ENCODE measurements at regions not wholly inside any gene's neighbourhood (a gene's known extent, or its start where the extent isn't known, plus 50 kb on each side); places are given as distances from the start of the nearest gene placed in this dataset.

DNA sequence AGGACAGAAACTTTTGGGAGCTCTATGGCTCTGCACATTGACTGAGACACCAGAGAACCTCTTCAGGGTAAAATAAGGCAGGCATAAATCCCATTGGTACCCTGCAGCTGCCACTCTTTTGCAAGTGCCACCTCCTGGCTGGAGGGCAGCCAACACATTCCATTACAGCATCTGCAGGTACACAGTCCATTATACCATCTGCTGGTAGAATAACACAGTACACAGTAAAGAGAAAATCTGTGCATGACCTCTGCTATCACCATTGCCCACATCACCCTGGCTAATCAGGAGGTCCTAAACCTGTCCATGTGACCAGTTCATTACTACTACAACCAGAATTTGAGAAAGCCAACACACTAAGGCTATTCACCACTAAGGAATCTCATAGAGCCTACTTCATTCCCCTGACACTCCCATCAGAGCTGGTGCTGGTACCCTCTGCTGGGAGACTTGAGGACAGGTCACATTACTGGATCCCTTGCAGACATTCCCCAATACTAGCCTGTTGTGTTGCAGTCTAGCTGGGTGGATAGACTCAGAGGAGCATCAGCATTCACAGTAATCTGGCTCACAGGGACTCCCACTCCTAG lies 176.2 kb upstream of the TACR3 start:
- TF ChIP-seq CTCF (IDR thresholded peaks at IDR 0.05) (peak; percentile 20), ZFX (IDR thresholded peaks at IDR 0.05; ENCODE audit: borderline replicate concordance) (no peak)
